GM12874 (cell line): ENCODE measurements at regions not wholly inside any gene's neighbourhood (a gene's known extent, or its start where the extent isn't known, plus 50 kb on each side); places are given as distances from the start of the nearest gene placed in this dataset.

ENCODE experiments used
- TF ChIP-seq, protein P1 (sequence below): IDR thresholded peaks from 2 replicates; pipeline ENCODE4 v1.5.1; 2011; ENCODE audit warnings: low read depth, mild to moderate bottlenecking, control low read depth, low read length, moderate library complexity; ENCODE audit not compliant: insufficient read depth

- TF ChIP-seq, protein P1, sequence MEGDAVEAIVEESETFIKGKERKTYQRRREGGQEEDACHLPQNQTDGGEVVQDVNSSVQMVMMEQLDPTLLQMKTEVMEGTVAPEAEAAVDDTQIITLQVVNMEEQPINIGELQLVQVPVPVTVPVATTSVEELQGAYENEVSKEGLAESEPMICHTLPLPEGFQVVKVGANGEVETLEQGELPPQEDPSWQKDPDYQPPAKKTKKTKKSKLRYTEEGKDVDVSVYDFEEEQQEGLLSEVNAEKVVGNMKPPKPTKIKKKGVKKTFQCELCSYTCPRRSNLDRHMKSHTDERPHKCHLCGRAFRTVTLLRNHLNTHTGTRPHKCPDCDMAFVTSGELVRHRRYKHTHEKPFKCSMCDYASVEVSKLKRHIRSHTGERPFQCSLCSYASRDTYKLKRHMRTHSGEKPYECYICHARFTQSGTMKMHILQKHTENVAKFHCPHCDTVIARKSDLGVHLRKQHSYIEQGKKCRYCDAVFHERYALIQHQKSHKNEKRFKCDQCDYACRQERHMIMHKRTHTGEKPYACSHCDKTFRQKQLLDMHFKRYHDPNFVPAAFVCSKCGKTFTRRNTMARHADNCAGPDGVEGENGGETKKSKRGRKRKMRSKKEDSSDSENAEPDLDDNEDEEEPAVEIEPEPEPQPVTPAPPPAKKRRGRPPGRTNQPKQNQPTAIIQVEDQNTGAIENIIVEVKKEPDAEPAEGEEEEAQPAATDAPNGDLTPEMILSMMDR = no peak
These were observed 108.0 kb upstream of the TARS1 start for GRCh38 chr5:33332804-33333203.

DNA sequence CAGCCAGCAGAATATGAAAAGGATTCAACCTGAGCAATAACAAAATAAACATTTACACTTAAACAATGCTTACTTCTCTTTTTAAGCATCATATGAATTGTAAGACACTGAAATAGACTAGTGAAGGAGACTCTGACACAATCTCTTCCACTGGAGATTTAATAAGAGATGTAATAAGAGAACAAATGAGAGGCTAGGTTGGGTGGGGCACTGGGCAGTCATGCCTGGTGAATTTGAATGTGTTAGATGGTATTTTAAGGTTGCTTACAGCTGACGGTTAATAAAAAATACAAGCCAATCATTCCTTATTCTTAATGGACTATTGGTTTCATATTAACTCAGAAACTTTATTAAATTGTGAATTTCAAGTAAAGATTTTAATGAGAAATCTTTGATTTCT, 105.9 kb upstream of the TARS1 start:
- TF ChIP-seq, protein P1 = no peak

DNA sequence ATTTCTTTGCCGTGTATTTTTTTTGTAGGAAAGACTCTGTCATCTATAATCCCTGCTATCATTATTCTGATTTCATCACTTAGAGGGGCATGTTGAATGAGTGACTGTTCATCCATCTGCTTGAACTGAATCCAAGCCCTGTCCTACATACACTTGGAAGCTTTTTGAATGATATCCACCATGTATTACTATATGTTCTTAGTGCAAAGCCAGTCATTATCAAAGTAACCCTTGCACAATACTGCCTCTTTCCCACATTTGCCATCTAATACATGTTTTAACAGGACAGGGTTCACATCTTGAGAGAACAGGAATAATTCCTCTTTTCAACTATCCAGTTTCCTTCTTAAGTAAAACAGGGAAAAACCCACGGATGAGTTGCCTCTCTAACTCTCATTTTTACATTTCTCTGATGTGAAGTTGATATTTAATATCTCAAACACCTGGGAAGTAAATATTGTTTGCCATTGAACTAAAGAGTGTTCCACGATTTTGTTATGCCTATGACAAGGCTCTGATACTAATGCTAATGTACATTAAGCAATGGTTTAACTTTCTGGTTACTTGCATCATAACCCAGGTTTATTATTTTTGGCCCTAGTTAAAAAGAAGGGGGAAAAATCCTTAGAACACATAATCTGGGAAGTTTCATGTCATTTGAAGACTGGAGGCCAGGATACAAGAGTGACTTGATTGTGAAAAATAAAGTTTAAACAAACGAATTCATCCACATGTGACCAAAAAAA, 103.7 kb upstream of the TARS1 start:
- TF ChIP-seq, protein P1 = no peak

- TF ChIP-seq, protein P1 = no peak
These were observed 103.2 kb upstream of the TARS1 start for GRCh38 chr5:33337637-33337992.

- TF ChIP-seq, protein P1 = no peak
These were observed 102.2 kb upstream of the TARS1 start for GRCh38 chr5:33338336-33339110.

DNA sequence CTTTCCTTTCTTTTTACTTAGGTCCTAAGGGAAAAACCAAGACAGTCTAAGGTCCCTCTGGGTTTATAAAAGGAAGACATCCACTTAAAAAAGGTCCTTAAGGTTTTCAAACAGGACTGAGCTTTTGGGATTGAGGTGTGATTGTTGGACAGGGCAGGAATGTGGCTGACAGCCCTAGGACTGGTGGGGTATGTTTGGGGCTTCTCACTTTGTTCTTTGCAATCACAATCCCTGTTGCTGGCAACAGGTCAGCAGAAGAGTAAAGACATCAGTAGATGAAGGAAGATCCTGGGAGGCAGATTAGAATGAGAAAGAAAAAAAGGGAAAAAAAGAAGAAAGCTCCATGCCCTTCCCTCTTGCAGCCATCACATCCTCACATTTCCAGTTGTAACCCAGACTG, 101.4 kb upstream of the TARS1 start:
- TF ChIP-seq, protein P1 = no peak

DNA sequence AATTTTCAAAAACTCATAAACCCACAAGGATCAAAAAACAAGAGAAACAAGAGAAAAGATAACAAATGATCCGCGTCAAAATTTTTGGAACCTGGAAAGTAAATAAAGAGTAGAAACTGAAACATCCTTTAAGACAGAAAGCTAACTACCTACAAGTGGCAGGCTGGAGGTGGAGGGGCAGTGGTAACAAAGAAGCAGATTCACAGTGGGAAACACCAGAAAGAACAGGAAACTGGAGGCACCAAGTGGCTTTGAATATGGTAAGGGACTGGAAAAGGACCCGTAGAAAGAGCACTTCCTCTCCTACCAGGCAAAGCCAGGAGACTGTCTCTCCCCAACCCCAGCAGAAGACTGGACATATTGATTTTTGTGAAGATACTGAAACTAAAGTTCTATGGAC, 100.6 kb upstream of the TARS1 start:
- TF ChIP-seq, protein P1 = no peak
